GM23338 (cell line): ENCODE measurements at regions not wholly inside any gene's neighbourhood (a gene's known extent, or its start where the extent isn't known, plus 50 kb on each side); places are given as distances from the start of the nearest gene placed in this dataset.

Experiments
- ATAC-seq: fragments of 200-7000 bp; cut with Tn5 transposase; 3 replicates; pipeline ENCODE4 v1.9.1; 2020
- DNase-seq: peaks from one replicate; pipeline ENCODE4 v3.0.0-alpha.2; 2015; ENCODE audit warnings: low spot score
- H2AFZ ChIP-seq: fragments of 200-600 bp; sonication (generic); 2 replicates; pipeline ENCODE4 v1.8.0; 2016; ENCODE audit warnings: antibody characterized with exemption, mild to moderate bottlenecking, moderate library complexity
- H3F3A ChIP-seq: fragments of 200-600 bp; sonication (generic); replicated peaks from 2 replicates; pipeline ENCODE4 v1.8.0; 2017; ENCODE audit warnings: antibody characterized with exemption, mixed run types, low read depth
- H3K27ac ChIP-seq: fragments of 200-600 bp; sonication (generic); 2 replicates; pipeline ENCODE4 v1.6.1; 2016; ENCODE audit warnings: low read depth
- H3K27me3 ChIP-seq: fragments of 200-600 bp; sonication (generic); 2 replicates; pipeline ENCODE4 v1.8.0; 2016; ENCODE audit warnings: mild to moderate bottlenecking, mixed run types, moderate library complexity; ENCODE audit not compliant: insufficient read depth
- H3K36me3 ChIP-seq: fragments of 200-600 bp; sonication (generic); 2 replicates; pipeline ENCODE4 v1.8.0; 2016; ENCODE audit warnings: mild to moderate bottlenecking; ENCODE audit not compliant: insufficient read depth
- H3K4me1 ChIP-seq: fragments of 200-600 bp; sonication (generic); 2 replicates; pipeline ENCODE4 v1.8.0; 2016; ENCODE audit warnings: mild to moderate bottlenecking, moderate library complexity; ENCODE audit not compliant: insufficient read depth
- H3K4me2 ChIP-seq: fragments of 200-600 bp; sonication (generic); 2 replicates; pipeline ENCODE4 v1.7.1; 2017; ENCODE audit warnings: mixed run types
- H3K4me3 ChIP-seq: fragments of 200-600 bp; sonication (generic); 2 replicates; pipeline ENCODE4 v1.6.1; 2016; ENCODE audit warnings: mixed run types
- H3K79me2 ChIP-seq: fragments of 200-600 bp; sonication (generic); replicated peaks from 2 replicates; pipeline ENCODE4 v1.8.0; 2017; ENCODE audit warnings: mild to moderate bottlenecking; ENCODE audit not compliant: insufficient read depth
- H3K9me2 ChIP-seq: fragments of 200-600 bp; sonication (generic); 2 replicates; pipeline ENCODE4 v1.8.0; 2017; ENCODE audit not compliant: insufficient read depth
- H4K20me1 ChIP-seq: fragments of 200-600 bp; sonication (generic); replicated peaks from 2 replicates; pipeline ENCODE4 v1.8.0; 2017; ENCODE audit warnings: mild to moderate bottlenecking; ENCODE audit not compliant: insufficient read depth
- H3K27ac Mint-ChIP-seq: 2 replicates; pipeline ENCODE4 v1.8.0; 2020; ENCODE audit warnings: inconsistent platforms, mild to moderate bottlenecking, moderate library complexity, mixed read lengths
- H3K27me3 Mint-ChIP-seq: 3 replicates; pipeline ENCODE4 v1.8.0; 2022; ENCODE audit warnings: low read depth, mild to moderate bottlenecking, moderate library complexity, mixed read lengths, inconsistent platforms; ENCODE audit not compliant: insufficient read depth, poor library complexity
- H3K36me3 Mint-ChIP-seq: 3 replicates; pipeline ENCODE4 v1.8.0; 2021; ENCODE audit warnings: low read depth, mild to moderate bottlenecking, inconsistent platforms, moderate library complexity, mixed read lengths
- H3K4me1 Mint-ChIP-seq: 3 replicates; pipeline ENCODE4 v1.8.0; 2020; ENCODE audit warnings: mild to moderate bottlenecking, inconsistent platforms, mixed read lengths
- H3K4me3 Mint-ChIP-seq: 3 replicates; pipeline ENCODE4 v1.8.0; 2021; ENCODE audit warnings: moderate library complexity, mild to moderate bottlenecking, inconsistent platforms, mixed read lengths
- H3K9me3 Mint-ChIP-seq: 3 replicates; pipeline ENCODE4 v1.8.0; 2020; ENCODE audit warnings: moderate library complexity, mild to moderate bottlenecking, inconsistent platforms, mixed read lengths
- CREB1 ChIP-seq: fragments of 250-450 bp; sonication (Bioruptor Pico); IDR thresholded peaks from 2 replicates; pipeline ENCODE4 v1.5.0; 2020; ENCODE audit warnings: low read depth, mild to moderate bottlenecking, moderate library complexity
- CTCF ChIP-seq, 2 experiments: fragments of 200-600 bp in 1 of 2; sonication (generic) in 1 of 2; conservative IDR thresholded peaks; 2 replicates each; pipeline versions ENCODE4 v1.5.1 to v1.6.1; 2016 to 2017; ENCODE audit warnings: antibody characterized with exemption in 2 of 2, low read depth in 2 of 2, mild to moderate bottlenecking in 2 of 2, moderate library complexity in 1 of 2
- ETS1 ChIP-seq: IDR thresholded peaks from 2 replicates; pipeline ENCODE4 v1.6.1; 2016; ENCODE audit warnings: antibody characterized with exemption
- EZH2 ChIP-seq: fragments of 200-600 bp; sonication (generic); IDR thresholded peaks from one replicate; pipeline ENCODE4 v1.8.0; 2017; ENCODE audit warnings: antibody characterized with exemption, mild to moderate bottlenecking, low read depth; ENCODE audit not compliant: unreplicated experiment
- EZH2phosphoT487 ChIP-seq: fragments of 200-600 bp; sonication (generic); IDR thresholded peaks from one replicate; pipeline ENCODE4 v1.8.1; 2018; ENCODE audit warnings: antibody characterized with exemption; ENCODE audit not compliant: unreplicated experiment
- NANOG ChIP-seq: IDR thresholded peaks from 2 replicates; pipeline ENCODE4 v1.6.1; 2016; ENCODE audit warnings: antibody characterized with exemption, borderline replicate concordance
- POLR2AphosphoS5 ChIP-seq: IDR thresholded peaks from 2 replicates; pipeline ENCODE4 v1.6.1; 2016; ENCODE audit warnings: antibody characterized with exemption, low read depth
- REST ChIP-seq: IDR thresholded peaks from one replicate; pipeline ENCODE4 v1.6.1; 2018; ENCODE audit warnings: antibody characterized with exemption; ENCODE audit not compliant: unreplicated experiment
- STAT1 ChIP-seq: IDR thresholded peaks from one replicate; pipeline ENCODE4 v1.6.1; 2016; ENCODE audit warnings: antibody characterized with exemption; ENCODE audit not compliant: unreplicated experiment
- ZNF114 ChIP-seq: fragments of 250-450 bp; sonication (Bioruptor Pico); IDR thresholded peaks from 2 replicates; pipeline ENCODE4 v1.5.0; 2020; ENCODE audit warnings: mild to moderate bottlenecking, moderate library complexity
- ZNF331 ChIP-seq: fragments of 250-450 bp; sonication (Bioruptor Pico); IDR thresholded peaks from 2 replicates; pipeline ENCODE4 v1.5.0; 2020; ENCODE audit warnings: low read depth, mild to moderate bottlenecking, moderate library complexity

GRCh38 chr12:90042920-90043641 lies 334.4 kb upstream of the ATP2B1 start:
- no peaks in the 10 kb centered on the region for H3F3A ChIP-seq
- Mint-ChIP-seq H3K27ac (no peak overlapping the region), H3K36me3 (no peaks in the 10 kb centered on the region), H3K4me3 (no peak overlapping the region), H3K27me3 (peaks cover 1% of the 10 kb centered on the region), H3K9me3 (no peaks in the 10 kb centered on the region), H3K4me1 (no peaks in the 10 kb centered on the region)
- no peak overlapping the region for H2AFZ ChIP-seq
- ATAC-seq (no peak), DNase-seq (no peak)
- no peaks in the 10 kb centered on the region for H4K20me1 ChIP-seq
- no peak overlapping the region for H3K4me2 ChIP-seq
- no peaks in the 10 kb centered on the region for H3K36me3 ChIP-seq
- no peaks in the 10 kb centered on the region for H3K9me2 ChIP-seq
- no peaks in the 10 kb centered on the region for H3K79me2 ChIP-seq
- TF ChIP-seq POLR2AphosphoS5 = no peak
- no peak for TF ChIP-seq ZNF114 (CRISPR knock-in tag)
- TF ChIP-seq CTCF (conservative IDR thresholded peaks at IDR 0.05; ENCODE audit: low read depth in 2 of 2) = no peak
- TF ChIP-seq STAT1 = no peak
- TF ChIP-seq CREB1 (CRISPR knock-in tag) = no peak
- H3K27ac ChIP-seq = no peak overlapping the region
- no peak overlapping the region for H3K4me3 ChIP-seq
- H3K27me3 ChIP-seq = no peaks in the 10 kb centered on the region
- no peaks in the 10 kb centered on the region for H3K4me1 ChIP-seq

GRCh38 chr12:90038289-90038688 lies 329.7 kb upstream of the ATP2B1 start:
- no peak for DNase-seq

GRCh38 chr12:90037740-90038139 lies 329.1 kb upstream of the ATP2B1 start:
- H3K79me2 ChIP-seq = no peaks in the 10 kb centered on the region
- no peak overlapping the region for H3K27ac Mint-ChIP-seq
- no peak overlapping the region for H3K4me3 ChIP-seq
- no peak overlapping the region for H2AFZ ChIP-seq
- no peaks in the 10 kb centered on the region for H3F3A ChIP-seq
- no peak overlapping the region for H3K27ac ChIP-seq
- ATAC-seq = no peak
- no peak for DNase-seq
- H3K27me3 Mint-ChIP-seq = peaks cover 1% of the 10 kb centered on the region
- peaks cover 7% of the 10 kb centered on the region; the same call in 1 of the 2 replicates for H3K9me2 ChIP-seq
- no peaks in the 10 kb centered on the region for H4K20me1 ChIP-seq
- no peak overlapping the region for H3K4me2 ChIP-seq
- H3K36me3 Mint-ChIP-seq = no peaks in the 10 kb centered on the region
- H3K36me3 ChIP-seq = no peaks in the 10 kb centered on the region
- no peaks in the 10 kb centered on the region for H3K27me3 ChIP-seq
- H3K4me1 Mint-ChIP-seq = no peaks in the 10 kb centered on the region
- H3K9me3 Mint-ChIP-seq = no peaks in the 10 kb centered on the region
- no peak overlapping the region for H3K4me3 Mint-ChIP-seq
- H3K4me1 ChIP-seq = no peaks in the 10 kb centered on the region
- TF ChIP-seq ZNF114 (CRISPR knock-in tag) (no peak), EZH2 (no peak), STAT1 (no peak), CTCF (conservative IDR thresholded peaks at IDR 0.05; ENCODE audit: low read depth in 2 of 2) (no peak), POLR2AphosphoS5 (no peak), EZH2phosphoT487 (no peak), REST (no peak), ETS1 (no peak)

More at GRCh38 chr12:90038289-90038688, 329.7 kb upstream of the ATP2B1 start:
- no peaks in the 10 kb centered on the region for H3K9me3 Mint-ChIP-seq
- no peak for ATAC-seq
- no peak overlapping the region for H3K27ac Mint-ChIP-seq
- TF ChIP-seq ZNF331 (CRISPR knock-in tag) (no peak), NANOG (no peak)
- H3K4me1 Mint-ChIP-seq = no peaks in the 10 kb centered on the region
- peaks cover 1% of the 10 kb centered on the region for H3K27me3 Mint-ChIP-seq
- Histone ChIP-seq H3K4me3 (no peak overlapping the region), H3K27ac (no peak overlapping the region), H2AFZ (no peak overlapping the region), H3K27me3 (no peaks in the 10 kb centered on the region), H4K20me1 (no peaks in the 10 kb centered on the region), H3K36me3 (no peaks in the 10 kb centered on the region), H3K4me1 (no peaks in the 10 kb centered on the region), H3K79me2 (no peaks in the 10 kb centered on the region), H3K4me2 (no peak overlapping the region), H3F3A (no peaks in the 10 kb centered on the region), H3K9me2 (peaks cover 7% of the 10 kb centered on the region; the same call in 1 of the 2 replicates)
- no peaks in the 10 kb centered on the region for H3K36me3 Mint-ChIP-seq
- H3K4me3 Mint-ChIP-seq = no peak overlapping the region
